ENCODE measurements at regions not wholly inside any gene's neighbourhood (a gene's known extent, or its start where the extent isn't known, plus 50 kb on each side); places are given as distances from the start of the nearest gene placed in this dataset.
"Not testable (repeated sequence)": the region's sequence is repeated elsewhere in the genome, so short reads cannot be mapped to it uniquely, and the experiment has no call there.

- H3K4me1 ChIP-seq (ENCODE audit: control insufficient read depth, insufficient read depth, low read length); H3K56ac ChIP-seq (ENCODE audit: extremely low read depth, insufficient read depth, low read length); H2BK5ac ChIP-seq (ENCODE audit: low read depth, low read length, poor library complexity, severe bottlenecking); H3K4ac ChIP-seq (ENCODE audit: low read depth, low read length); H2AK5ac ChIP-seq (ENCODE audit: low read depth, low read length); H3K4me2 ChIP-seq (ENCODE audit: low read depth, low read length); dilution Hi-C loops (cut with HindIII; ENCODE audit: low sequenced_read_pairs, unreplicated experiment); H3K79me1 ChIP-seq (ENCODE audit: low read depth in 1 of 2, low read length in 2 of 2); ATAC-seq (ENCODE audit: low read depth); H4K8ac ChIP-seq (ENCODE audit: low read depth in 2 of 2, low read length in 2 of 2); H4K91ac ChIP-seq (ENCODE audit: insufficient read depth, low read depth, low read length); H3K23ac ChIP-seq (ENCODE audit: low read depth, low read length); H3K9me3 ChIP-seq (ENCODE audit: control insufficient read depth, insufficient read depth, low read length); CTCF ChIA-PET; H3K27ac ChIP-seq (ENCODE audit: insufficient read depth, low read length); H2AK9ac ChIP-seq (replicated peaks; ENCODE audit: low read depth, low read length, poor library complexity); intact Hi-C loops (cut with micrococcal nuclease); H4K5ac ChIP-seq (ENCODE audit: low read depth, low read length); DNase-seq; in situ Hi-C loops (cut with MboI; ENCODE audit: low sequenced_read_pairs); H4K20me1 ChIP-seq (ENCODE audit: insufficient read depth, low read length); H3K4me3 ChIP-seq (ENCODE audit: insufficient read depth, low read depth, low read length); H3K18ac ChIP-seq (ENCODE audit: low read depth, low read length); H2BK20ac ChIP-seq (ENCODE audit: low read depth, low read length); H3K27me3 ChIP-seq (ENCODE audit: control insufficient read depth, insufficient read depth, low read length); BruUV-seq (replicated peaks); H3K14ac ChIP-seq (replicated peaks; ENCODE audit: low read depth, low read length); H3K9me1 ChIP-seq (ENCODE audit: insufficient read depth, low read length); H3K9ac ChIP-seq (ENCODE audit: low read depth, low read length); H2AFZ ChIP-seq (replicated peaks; ENCODE audit: low read length, poor library complexity); H2BK15ac ChIP-seq (ENCODE audit: low read depth, low read length); POLR2A ChIA-PET (ENCODE audit: unreplicated experiment); H3K36me3 ChIP-seq (ENCODE audit: control insufficient read depth, insufficient read depth, low read length); H2BK120ac ChIP-seq (ENCODE audit: low read depth, low read length): not testable (repeated sequence)
- WGBS, 2 experiments (ENCODE audit: extremely low coverage in 2 of 2, insufficient read length in 1 of 2): no CpG with 5 or more reads among the region's 2 CpGs
These were observed 204.6 kb downstream of the ANKRD30B start for GRCh38 chr18:14952444-14953077.
